Adrenal gland (tissue), 5 donors: ENCODE measurements at regions not wholly inside any gene's neighbourhood (a gene's known extent, or its start where the extent isn't known, plus 50 kb on each side); places are given as distances from the start of the nearest gene placed in this dataset.

Source experiments
- CTCF ChIP-seq, 6 experiments: fragments of 450-650 bp in 4 of 6; fragments of 200-600 bp in 2 of 6; sonication (generic) in 1 of 6; IDR thresholded peaks; 1 replicate in 5 of 6; 2 replicates in 1 of 6; pipeline versions ENCODE4 v1.5.1 to v1.8.0; 2016 to 2021; ENCODE audit warnings: antibody characterized with exemption in 6 of 6, mild to moderate bottlenecking in 2 of 6, moderate library complexity in 1 of 6
- POLR2A ChIP-seq, 2 donors: fragments of 450-650 bp; IDR thresholded peaks; one replicate each; pipeline ENCODE4 v1.6.1; 2017; ENCODE audit warnings: antibody characterized with exemption in 2 of 2, mild to moderate bottlenecking in 2 of 2, moderate library complexity in 1 of 2
- donor health status: DM: no; HTN: no; CAD: no.

- TF ChIP-seq CTCF (IDR thresholded peaks at IDR 0.05) (no peak), POLR2A (IDR thresholded peaks at IDR 0.05) (no peak)
Observed at GRCh38 chr5:74199005-74199404, 441.5 kb downstream of the ENC1 start.
